H9 (cell line): ENCODE measurements at regions not wholly inside any gene's neighbourhood (a gene's known extent, or its start where the extent isn't known, plus 50 kb on each side); places are given as distances from the start of the nearest gene placed in this dataset.

ENCODE experiments used
- DNase-seq: peaks from one replicate; pipeline ENCODE4 v3.0.0-alpha.2; 2017
- H2AFZ ChIP-seq: one replicate; pipeline ENCODE4 v1.6.1; 2013; ENCODE audit warnings: mild to moderate bottlenecking, low read length, control low read depth, moderate library complexity
- H2AK5ac ChIP-seq: 2 replicates; pipeline ENCODE4 v1.6.1; 2013; ENCODE audit warnings: low read length, control low read depth, mixed read lengths; ENCODE audit not compliant: insufficient read length
- H2BK120ac ChIP-seq: one replicate; pipeline ENCODE4 v1.6.1; 2013; ENCODE audit warnings: low read depth, mild to moderate bottlenecking, low read length, control low read depth, inconsistent platforms; ENCODE audit not compliant: poor library complexity, severe bottlenecking
- H2BK12ac ChIP-seq: 2 replicates; pipeline ENCODE4 v1.6.1; 2013; ENCODE audit warnings: low read length, control low read depth, mixed read lengths, low read depth; ENCODE audit not compliant: insufficient read length
- H2BK15ac ChIP-seq: 2 replicates; pipeline ENCODE4 v1.6.1; 2013; ENCODE audit warnings: low read depth, low read length, control low read depth
- H2BK20ac ChIP-seq: one replicate; pipeline ENCODE4 v1.6.1; 2013; ENCODE audit warnings: low read depth, mild to moderate bottlenecking, low read length, control low read depth, inconsistent platforms; ENCODE audit not compliant: poor library complexity, severe bottlenecking
- H2BK5ac ChIP-seq: 2 replicates; pipeline ENCODE4 v1.6.1; 2013; ENCODE audit warnings: low read length, control low read depth, mixed read lengths; ENCODE audit not compliant: insufficient read length
- H3K14ac ChIP-seq: 2 replicates; pipeline ENCODE4 v1.6.1; 2013; ENCODE audit warnings: low read length, control low read depth; ENCODE audit not compliant: insufficient read depth
- H3K18ac ChIP-seq: 2 replicates; pipeline ENCODE4 v1.6.1; 2013; ENCODE audit warnings: low read depth, mild to moderate bottlenecking, mixed read lengths, low read length, control low read depth; ENCODE audit not compliant: insufficient read length
- H3K23ac ChIP-seq: 2 replicates; pipeline ENCODE4 v1.6.1; 2013; ENCODE audit warnings: low read length, control low read depth, mixed read lengths, low read depth; ENCODE audit not compliant: insufficient read length
- H3K23me2 ChIP-seq: 2 replicates; pipeline ENCODE4 v1.6.1; 2013; ENCODE audit warnings: low read depth, mild to moderate bottlenecking, mixed read lengths, low read length, control low read depth; ENCODE audit not compliant: insufficient read length, poor library complexity, severe bottlenecking
- H3K27ac ChIP-seq: 2 replicates; pipeline ENCODE4 v1.5.1; 2013; ENCODE audit warnings: low read length, control low read depth, mixed read lengths, low read depth; ENCODE audit not compliant: insufficient read length
- H3K27me3 ChIP-seq: 2 replicates; pipeline ENCODE4 v1.6.1; 2013; ENCODE audit warnings: low read length, control low read depth, inconsistent platforms; ENCODE audit not compliant: insufficient read depth
- H3K4ac ChIP-seq: 2 replicates; pipeline ENCODE4 v1.6.1; 2013; ENCODE audit warnings: low read depth, mild to moderate bottlenecking, control low read depth, inconsistent platforms, low read length, moderate library complexity
- H3K4me1 ChIP-seq: 2 replicates; pipeline ENCODE4 v1.6.1; 2013; ENCODE audit warnings: low read length, control low read depth, inconsistent platforms; ENCODE audit not compliant: insufficient read depth
- H3K4me2 ChIP-seq: 2 replicates; pipeline ENCODE4 v1.6.1; 2013; ENCODE audit warnings: low read length, control low read depth, mixed read lengths; ENCODE audit not compliant: insufficient read length, insufficient read depth
- H3K56ac ChIP-seq: 2 replicates; pipeline ENCODE4 v1.6.1; 2013; ENCODE audit warnings: low read depth, mild to moderate bottlenecking, mixed read lengths, low read length, control low read depth; ENCODE audit not compliant: insufficient read length
- H3K79me1 ChIP-seq: 2 replicates; pipeline ENCODE4 v1.6.1; 2013; ENCODE audit warnings: low read depth, mild to moderate bottlenecking, moderate library complexity, low read length, control low read depth, inconsistent platforms; ENCODE audit not compliant: insufficient read depth, poor library complexity, severe bottlenecking
- H3K79me2 ChIP-seq: 2 replicates; pipeline ENCODE4 v1.6.1; 2013; ENCODE audit warnings: low read length, control low read depth, inconsistent platforms; ENCODE audit not compliant: insufficient read depth
- H3K9ac ChIP-seq: 2 replicates; pipeline ENCODE4 v1.6.1; 2013; ENCODE audit warnings: low read length, control low read depth, mixed read lengths; ENCODE audit not compliant: insufficient read length; ENCODE audit errors: extremely low read depth
- H3K9me3 ChIP-seq: one replicate; pipeline ENCODE4 v1.6.1; 2013; ENCODE audit warnings: low read depth, low read length, inconsistent platforms; ENCODE audit not compliant: control insufficient read depth
- H3T11ph ChIP-seq: one replicate; pipeline ENCODE4 v1.6.1; 2013; ENCODE audit warnings: mild to moderate bottlenecking, low read length, control low read depth, inconsistent platforms
- H4K20me1 ChIP-seq: one replicate; pipeline ENCODE4 v1.6.1; 2013; ENCODE audit not compliant: control insufficient read depth, insufficient read length, insufficient read depth
- H4K5ac ChIP-seq: 2 replicates; pipeline ENCODE4 v1.6.1; 2013; ENCODE audit warnings: low read depth, mild to moderate bottlenecking, mixed read lengths, low read length, control low read depth; ENCODE audit not compliant: insufficient read length
- H4K8ac ChIP-seq: replicated peaks from 2 replicates; pipeline ENCODE4 v1.6.1; 2013; ENCODE audit warnings: low read length, control low read depth, mixed read lengths, low read depth; ENCODE audit not compliant: insufficient read length
- H4K91ac ChIP-seq: 2 replicates; pipeline ENCODE4 v1.6.1; 2013; ENCODE audit warnings: low read depth, mild to moderate bottlenecking, moderate library complexity, mixed read lengths, low read length, control low read depth; ENCODE audit not compliant: insufficient read length
- H3K27ac Mint-ChIP-seq, 3 experiments: 2 replicates in 2 of 3; 3 replicates in 1 of 3; pipeline ENCODE4 v1.8.0; 2020 to 2021; ENCODE audit warnings: mixed read lengths in 3 of 3, mild to moderate bottlenecking in 1 of 3, moderate library complexity in 1 of 3
- H3K27me3 Mint-ChIP-seq: 2 replicates; pipeline ENCODE4 v1.8.0; 2021; ENCODE audit warnings: low read depth, mild to moderate bottlenecking, moderate library complexity, mixed read lengths
- H3K36me3 Mint-ChIP-seq, 3 experiments: 2 replicates in 2 of 3; 3 replicates in 1 of 3; pipeline ENCODE4 v1.8.0; 2020 to 2021; ENCODE audit warnings: low read depth in 3 of 3, mixed read lengths in 3 of 3; ENCODE audit not compliant: insufficient read depth in 1 of 3
- H3K4me1 Mint-ChIP-seq, 2 experiments: 2 replicates each; pipeline ENCODE4 v1.8.0; 2020; ENCODE audit warnings: mixed read lengths in 2 of 2
- H3K4me3 Mint-ChIP-seq, 2 experiments: 2 replicates in 1 of 2; 3 replicates in 1 of 2; pipeline ENCODE4 v1.8.0; 2020 to 2021; ENCODE audit warnings: mild to moderate bottlenecking in 2 of 2, mixed read lengths in 2 of 2, moderate library complexity in 1 of 2
- H3K9me3 Mint-ChIP-seq, 2 experiments: 2 replicates in 1 of 2; 3 replicates in 1 of 2; pipeline ENCODE4 v1.8.0; 2020; ENCODE audit warnings: mild to moderate bottlenecking in 2 of 2, mixed read lengths in 2 of 2, moderate library complexity in 1 of 2
- WGBS: extraction: QIAGEN DNeasy Blood & Tissue Kit; methylation state at CpG from one replicate; pipeline ENCODE4 v1.1.7; 2013; ENCODE audit warnings: missing lambda C conversion rate, low lambda C conversion rate, mixed read lengths; ENCODE audit not compliant: insufficient read length; ENCODE audit errors: extremely low coverage; 5-methylcytosine and 5-hydroxymethylcytosine counted together
- TF ChIP-seq, protein P1 (sequence below): fragments of 200-600 bp; sonication (generic); conservative IDR thresholded peaks from 3 replicates; pipeline ENCODE4 v1.8.0; 2021; ENCODE audit warnings: antibody characterized with exemption, mild to moderate bottlenecking

DNA sequence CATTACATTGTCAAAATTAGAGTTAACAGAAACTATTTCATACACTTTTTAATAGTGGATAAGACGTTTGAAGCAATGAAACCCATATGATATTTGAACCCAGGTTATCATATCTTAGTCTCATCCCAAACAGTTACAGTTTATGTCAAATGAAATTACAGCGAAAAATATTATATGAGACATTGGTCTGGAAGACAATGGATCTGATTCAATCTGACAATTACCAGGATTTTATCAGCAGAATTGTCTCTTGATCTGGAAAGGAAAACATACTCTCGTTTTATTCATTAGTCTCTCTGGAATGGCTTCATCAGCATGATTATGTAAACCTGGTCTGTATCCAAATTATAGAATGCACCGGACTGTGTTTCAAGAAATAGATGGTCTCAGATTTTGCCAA is 818.6 kb downstream of the NCAM2 start:
- Histone ChIP-seq H3K18ac (no peak overlapping the region), H4K8ac (no peak overlapping the region), H3K27ac (no peak overlapping the region), H2BK12ac (no peak overlapping the region), H4K91ac (no peak overlapping the region), H2BK5ac (no peak overlapping the region), H3K79me1 (no peaks in the 10 kb centered on the region), H2AK5ac (no peak overlapping the region), H3K4ac (no peak overlapping the region), H2BK20ac (no peak overlapping the region), H3K9me3 (no peaks in the 10 kb centered on the region), H3K9ac (no peak overlapping the region), H3K23ac (no peak overlapping the region), H3K4me2 (no peak overlapping the region), H3K27me3 (no peaks in the 10 kb centered on the region), H3T11ph (no peak overlapping the region), H3K23me2 (no peaks in the 10 kb centered on the region), H3K56ac (no peak overlapping the region), H4K20me1 (no peaks in the 10 kb centered on the region), H4K5ac (no peak overlapping the region), H2BK15ac (no peak overlapping the region), H2AFZ (no peak overlapping the region), H3K4me1 (no peaks in the 10 kb centered on the region), H2BK120ac (no peak overlapping the region), H3K14ac (no peak overlapping the region), H3K79me2 (no peaks in the 10 kb centered on the region)
- TF ChIP-seq, protein P1, sequence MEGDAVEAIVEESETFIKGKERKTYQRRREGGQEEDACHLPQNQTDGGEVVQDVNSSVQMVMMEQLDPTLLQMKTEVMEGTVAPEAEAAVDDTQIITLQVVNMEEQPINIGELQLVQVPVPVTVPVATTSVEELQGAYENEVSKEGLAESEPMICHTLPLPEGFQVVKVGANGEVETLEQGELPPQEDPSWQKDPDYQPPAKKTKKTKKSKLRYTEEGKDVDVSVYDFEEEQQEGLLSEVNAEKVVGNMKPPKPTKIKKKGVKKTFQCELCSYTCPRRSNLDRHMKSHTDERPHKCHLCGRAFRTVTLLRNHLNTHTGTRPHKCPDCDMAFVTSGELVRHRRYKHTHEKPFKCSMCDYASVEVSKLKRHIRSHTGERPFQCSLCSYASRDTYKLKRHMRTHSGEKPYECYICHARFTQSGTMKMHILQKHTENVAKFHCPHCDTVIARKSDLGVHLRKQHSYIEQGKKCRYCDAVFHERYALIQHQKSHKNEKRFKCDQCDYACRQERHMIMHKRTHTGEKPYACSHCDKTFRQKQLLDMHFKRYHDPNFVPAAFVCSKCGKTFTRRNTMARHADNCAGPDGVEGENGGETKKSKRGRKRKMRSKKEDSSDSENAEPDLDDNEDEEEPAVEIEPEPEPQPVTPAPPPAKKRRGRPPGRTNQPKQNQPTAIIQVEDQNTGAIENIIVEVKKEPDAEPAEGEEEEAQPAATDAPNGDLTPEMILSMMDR: no peak
- Mint-ChIP-seq H3K36me3 (no peaks in the 10 kb centered on the region), H3K9me3 (peaks cover 0 to 2% of the 10 kb centered on the region in 2 experiments; a peak in 1 of 5 replicates), H3K27me3 (no peaks in the 10 kb centered on the region), H3K4me3 (no peak overlapping the region), H3K4me1 (no peaks in the 10 kb centered on the region), H3K27ac (no peak overlapping the region)
- no peak for DNase-seq
- no CpG with 5 or more reads among the region's 4 CpGs for WGBS
